HUDEP-2 (cell line): ENCODE measurements at regions not wholly inside any gene's neighbourhood (a gene's known extent, or its start where the extent isn't known, plus 50 kb on each side); places are given as distances from the start of the nearest gene placed in this dataset.

ENCODE experiments used
- DNase-seq, 76 experiments: peaks; one replicate each; lab custom pipeline; 2025; ENCODE audit not compliant: unreplicated experiment in 76 of 76; lab: John Stamatoyannopoulos, UW

DNA sequence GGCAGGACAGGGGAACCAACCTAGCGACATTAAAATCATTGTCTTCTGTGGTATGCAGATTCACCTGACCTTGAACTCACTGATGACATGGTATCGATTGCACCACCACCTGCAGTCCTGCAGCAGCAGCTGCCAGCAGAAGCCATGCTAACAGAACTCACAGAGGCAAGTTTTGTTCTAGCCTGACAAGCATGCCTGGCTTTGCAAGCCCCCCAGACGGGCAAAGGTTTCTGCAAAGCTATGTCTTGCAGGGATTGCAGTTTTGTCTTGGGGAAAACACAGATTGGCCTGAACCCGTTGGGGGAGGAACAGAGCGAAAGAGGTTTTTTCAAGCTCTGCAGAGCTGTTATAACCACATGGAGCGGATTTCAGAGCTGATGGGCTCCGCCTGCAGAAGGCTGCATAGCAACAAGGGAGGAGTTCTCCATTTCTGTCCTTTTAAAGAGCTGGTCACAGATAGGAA is 221.0 kb downstream of the HIPK3 start:
- no peak for DNase-seq

DNA sequence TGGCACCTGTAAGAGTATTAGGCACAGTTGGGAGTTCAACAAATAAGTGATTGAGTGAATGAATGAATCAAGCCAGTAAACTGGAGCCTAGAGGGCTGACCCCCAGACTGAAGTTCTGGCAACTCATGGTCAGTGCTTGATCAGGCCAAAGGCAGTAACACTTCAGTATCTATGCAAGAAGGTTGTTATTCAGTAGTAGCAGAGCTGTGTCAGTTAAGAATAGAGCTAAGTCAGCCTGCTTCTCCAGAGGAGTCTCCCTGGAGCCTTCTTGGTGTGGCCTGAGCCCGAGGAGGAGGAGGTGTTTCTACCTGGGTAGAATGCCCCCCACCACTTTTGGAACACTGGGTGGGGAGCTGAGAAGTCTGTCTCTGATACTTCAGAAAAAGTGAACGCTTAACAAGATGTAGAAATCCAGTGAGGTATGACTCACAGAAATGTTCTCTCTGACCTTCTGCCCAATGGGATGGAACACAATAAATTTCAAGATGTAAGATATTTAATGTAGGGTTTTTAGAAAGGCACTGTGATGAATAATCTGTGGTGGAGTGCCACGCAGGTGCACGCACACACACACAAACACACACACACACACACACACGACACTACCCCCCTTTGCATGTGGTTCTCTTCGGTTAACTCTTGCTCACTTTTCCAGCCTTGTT is 219.9 kb downstream of the HIPK3 start:
- no peak for DNase-seq

DNA sequence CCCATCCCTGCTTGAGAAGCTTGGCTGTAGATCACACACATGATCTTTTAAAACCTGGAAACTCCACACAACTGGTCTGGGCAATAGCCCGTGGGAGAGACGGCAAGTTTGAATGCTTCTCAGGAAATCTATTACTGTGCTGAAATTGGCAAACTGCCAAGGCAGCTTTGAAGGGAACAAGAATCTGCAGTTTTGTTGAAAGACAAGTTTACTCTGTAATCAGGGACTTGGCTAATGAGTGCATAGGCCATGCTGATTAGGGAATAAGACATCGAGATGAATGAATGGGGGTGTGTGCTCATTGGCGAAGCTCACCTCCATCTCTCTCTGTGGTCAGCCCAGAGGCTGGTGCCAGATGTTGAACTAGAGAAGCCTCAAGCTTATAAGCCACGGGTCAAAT is 218.8 kb downstream of the HIPK3 start:
- DNase-seq: no peak

DNA sequence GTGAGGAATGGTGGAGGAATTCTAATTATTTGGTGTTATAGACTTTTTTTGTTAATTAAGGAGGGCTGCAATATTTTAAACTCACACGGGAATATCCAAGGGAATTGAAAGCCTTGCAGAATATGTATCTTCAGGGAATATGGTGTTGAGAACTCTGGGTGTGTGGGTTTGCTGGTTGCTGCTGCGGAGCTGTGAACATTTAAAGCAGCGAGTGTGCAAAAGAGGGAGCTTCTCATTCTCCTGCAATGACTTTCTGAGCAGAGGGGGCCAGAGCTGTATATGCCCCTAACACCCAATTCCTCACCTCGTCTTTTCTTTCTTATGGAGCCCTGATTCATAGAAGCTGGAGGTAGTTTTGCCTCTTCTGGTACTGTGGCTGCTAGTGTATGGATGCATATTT is 217.7 kb downstream of the HIPK3 start:
- no peak for DNase-seq

DNA sequence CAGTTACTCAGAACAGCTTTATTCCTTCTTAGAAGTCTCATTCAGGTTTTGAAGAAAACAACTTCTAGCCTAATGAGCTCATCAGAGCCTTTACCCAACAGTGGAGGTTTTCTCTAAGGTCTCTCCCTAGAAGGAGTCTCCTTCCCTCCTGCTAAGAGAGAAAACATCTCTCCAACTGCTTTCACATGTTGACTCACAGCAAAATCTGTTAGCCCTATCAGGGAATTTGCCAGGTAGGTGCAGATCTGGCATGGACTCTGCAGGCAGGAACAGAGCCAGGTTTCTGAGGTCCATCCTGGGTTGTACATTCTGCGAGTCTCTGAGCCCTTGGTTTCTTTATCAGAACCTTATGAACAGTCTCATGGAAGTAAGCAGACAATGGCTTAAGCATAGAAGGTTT is 214.4 kb downstream of the HIPK3 start:
- DNase-seq: no peak

DNA sequence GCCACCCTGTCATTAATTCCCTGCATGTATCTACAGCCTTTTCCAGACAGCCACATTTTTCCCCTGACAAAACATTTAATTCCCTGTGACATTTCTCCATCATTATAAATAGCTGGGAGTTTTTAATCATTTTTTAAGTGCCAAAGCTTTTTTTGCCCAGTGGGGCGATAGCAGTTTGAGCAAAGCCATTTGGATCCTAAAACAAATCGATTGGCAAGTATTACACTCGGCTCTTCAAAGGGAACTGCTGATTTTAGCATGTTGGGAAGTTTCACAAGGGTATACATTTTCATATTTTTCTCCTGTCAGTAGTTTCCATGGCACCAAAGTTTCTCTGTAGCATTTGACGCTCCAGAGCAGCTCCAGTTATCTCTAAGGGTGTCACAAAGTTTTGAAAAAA is 210.8 kb downstream of the HIPK3 start:
- no peak for DNase-seq

DNA sequence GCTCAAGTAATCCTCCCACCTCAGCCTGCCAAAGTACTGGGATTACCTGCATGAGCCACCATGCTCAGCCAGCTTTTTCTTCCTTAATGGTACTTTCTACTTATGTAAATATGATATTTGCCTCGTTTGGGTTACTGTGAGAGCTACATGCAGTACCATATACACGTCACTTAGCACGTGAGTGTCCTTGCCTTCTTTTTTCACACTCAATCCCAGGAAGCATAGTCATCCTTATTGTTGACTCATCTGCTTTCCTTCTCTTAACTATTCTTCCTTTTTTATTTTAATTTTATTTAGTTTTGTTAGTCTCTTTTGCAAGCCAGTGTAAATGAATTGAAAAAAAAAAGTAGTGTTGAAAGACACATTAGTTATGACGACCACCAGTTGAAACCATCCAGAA is 205.9 kb downstream of the HIPK3 start:
- DNase-seq: no peak

DNA sequence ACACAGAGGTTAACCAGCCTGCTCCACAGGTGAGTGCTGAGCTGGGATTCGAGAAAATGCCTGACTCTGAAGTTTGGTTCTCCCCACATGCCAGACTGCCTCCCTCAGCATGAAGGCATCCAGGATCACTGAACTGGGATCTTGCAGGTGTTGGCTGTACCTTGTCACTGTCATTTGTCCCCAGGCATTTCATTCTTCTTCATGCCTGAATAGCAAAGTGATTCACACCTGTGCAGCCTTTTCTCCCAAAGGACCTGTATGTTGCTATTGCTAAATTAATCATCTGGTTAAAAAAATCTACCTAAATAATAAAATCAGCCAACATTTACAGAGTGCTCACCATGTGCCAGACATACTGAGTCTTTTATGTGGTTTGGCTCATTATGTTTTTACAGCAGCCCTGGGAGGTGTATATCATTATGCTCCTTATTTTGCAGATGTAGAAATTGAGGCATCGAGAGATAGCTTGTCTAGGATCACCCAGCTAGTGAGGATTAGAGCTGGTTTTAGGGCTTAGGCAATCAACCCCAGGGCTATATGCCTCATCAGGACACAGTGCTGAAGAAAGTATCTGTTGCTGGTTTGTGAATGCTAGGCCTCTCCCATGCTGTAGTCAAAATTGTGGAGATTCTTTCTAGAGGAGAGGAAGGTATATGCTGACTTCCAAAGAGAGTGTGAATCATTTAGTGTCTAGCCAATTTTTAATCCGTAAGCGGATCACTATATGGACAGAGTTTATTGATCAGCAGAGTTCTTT is 204.4 kb downstream of the HIPK3 start:
- DNase-seq: no peak

DNA sequence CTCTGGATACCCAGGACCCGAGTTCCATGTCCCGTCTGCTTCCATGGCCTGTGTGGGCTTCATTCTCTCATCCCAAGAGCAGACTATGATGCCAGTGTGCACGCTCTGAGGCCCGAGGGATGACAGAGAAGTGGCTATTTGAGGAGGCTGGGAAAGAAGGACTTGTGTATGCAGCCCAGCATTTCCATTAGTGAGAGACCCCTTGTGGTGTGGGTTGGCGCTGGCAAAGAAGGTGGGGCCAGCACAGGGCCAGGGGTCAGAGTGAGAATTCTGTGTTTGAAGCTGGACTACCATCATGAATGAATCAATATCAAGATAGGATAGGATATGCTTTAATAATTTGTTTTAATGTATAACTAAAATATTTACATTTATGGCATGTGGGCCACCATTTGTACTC is 200.8 kb downstream of the HIPK3 start:
- DNase-seq: no peak

DNA sequence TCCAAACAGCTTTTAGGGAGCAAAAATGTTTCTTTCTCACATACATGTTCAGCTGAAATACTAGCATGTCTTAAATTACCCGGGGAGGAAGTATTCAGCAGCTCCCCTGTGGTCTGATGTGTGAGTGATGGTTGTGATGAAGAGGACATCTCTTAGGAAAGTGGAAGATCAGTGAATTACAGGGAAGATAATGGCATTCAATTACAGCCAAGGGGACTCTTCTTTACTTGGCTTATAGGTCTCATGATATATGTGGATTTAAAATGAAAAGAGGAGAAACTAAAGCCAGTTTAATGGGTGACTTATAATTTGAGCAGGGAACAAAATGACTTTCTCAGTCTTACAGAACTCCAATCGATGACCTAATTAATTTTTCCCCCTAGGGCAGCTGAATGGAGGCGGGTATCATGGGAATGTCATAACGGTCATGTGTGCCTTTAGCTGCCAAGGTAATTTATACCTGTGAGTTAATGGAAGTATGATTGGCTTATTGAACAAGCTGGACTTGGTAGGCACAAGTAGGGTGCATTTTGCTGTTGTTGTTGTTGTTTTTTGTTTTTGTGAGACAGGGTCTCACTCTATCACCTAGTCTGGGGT is 198.8 kb downstream of the HIPK3 start:
- DNase-seq: no peak

DNA sequence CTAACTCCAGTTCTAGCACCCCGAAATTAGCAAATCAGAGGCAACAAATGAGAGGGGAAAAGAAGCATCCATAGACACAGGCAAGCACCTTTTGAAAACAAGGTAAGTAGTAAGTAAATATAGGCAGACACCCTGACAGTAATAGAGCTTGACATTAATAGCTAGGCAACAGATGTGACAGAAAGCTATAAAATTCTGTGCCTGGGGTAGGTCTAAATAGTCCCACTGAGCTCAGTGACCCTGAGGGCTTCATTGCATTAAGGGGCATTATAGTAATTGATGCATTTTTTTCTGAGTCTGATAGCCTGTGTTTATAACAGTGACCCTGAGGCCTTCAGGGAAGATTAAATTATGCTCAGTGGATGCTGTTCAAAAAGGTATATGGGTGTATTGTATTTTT is 197.1 kb downstream of the HIPK3 start:
- no peak for DNase-seq

DNA sequence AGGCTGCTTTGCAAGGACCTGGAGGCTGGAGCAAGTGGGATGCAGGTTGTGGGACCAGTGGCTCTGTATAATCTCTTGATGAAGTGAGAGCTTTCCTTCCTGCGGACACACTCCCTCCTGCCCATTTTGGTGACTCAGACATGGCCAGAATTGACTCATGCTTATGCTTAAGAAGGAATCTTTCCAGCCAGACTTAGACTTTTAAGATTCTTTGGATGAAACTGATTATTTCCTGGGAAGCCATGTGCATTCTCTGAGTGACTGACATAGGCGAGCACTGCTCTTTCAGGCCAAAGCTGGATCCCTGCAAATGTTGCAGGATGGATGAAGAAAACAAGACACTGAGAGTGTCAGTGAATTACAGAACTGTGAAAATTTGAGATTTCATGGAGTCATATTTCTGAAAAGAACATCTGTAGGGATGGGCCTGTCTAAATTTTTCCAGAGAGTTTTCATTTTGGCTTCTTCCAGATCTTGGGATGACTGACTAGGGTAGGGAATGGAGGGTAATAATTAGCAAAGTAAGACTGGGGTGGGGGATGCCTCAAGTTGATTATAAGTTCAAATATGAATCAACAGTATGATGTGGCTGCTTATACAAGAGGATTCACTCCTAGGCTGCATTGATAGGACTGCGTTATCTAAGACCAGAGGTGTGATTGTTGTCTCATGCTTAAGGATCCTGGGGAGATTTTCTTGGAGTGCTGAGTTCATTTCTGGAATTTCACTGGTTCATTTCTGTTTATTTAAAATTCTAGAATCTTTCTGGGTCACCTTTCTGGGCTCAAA is 195.8 kb downstream of the HIPK3 start:
- no peak for DNase-seq

DNA sequence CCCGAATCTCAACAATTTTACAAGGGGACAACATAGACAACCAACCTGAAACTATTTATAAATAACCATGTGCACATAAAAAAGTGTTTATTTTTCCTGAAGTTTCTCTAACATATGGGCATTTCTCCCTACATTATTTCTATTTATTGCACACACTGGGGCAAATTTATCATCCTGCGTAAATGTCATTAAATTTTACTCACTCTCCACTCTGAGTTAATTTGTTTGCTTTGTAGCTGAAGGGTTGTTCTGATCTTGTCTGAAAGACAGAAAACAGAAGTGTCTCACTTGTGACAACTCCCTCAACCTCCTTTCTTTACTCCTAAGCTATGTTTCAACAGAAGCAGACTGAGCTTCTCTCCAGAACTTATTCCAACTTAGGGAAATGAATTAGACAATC is 194.2 kb downstream of the HIPK3 start:
- no peak for DNase-seq

DNA sequence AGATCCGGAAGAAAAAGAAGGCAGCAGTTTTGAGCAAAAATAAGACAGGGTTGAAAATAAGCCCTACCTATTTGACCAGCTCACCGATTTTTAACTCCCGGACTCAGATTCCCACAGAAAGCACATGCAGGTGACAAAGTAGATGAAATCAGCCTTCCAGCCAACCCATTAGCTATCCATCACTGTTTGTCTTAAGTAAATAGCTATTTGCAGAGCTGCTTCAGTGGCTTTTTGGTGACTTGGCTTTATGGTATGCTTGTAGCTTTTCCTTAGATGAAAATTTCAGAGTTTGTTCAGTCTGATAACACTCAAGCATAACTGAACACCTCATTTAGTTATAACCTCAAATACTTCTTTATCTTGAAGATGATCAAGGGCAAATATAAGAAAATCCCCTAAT is 192.6 kb downstream of the HIPK3 start:
- no peak for DNase-seq

DNA sequence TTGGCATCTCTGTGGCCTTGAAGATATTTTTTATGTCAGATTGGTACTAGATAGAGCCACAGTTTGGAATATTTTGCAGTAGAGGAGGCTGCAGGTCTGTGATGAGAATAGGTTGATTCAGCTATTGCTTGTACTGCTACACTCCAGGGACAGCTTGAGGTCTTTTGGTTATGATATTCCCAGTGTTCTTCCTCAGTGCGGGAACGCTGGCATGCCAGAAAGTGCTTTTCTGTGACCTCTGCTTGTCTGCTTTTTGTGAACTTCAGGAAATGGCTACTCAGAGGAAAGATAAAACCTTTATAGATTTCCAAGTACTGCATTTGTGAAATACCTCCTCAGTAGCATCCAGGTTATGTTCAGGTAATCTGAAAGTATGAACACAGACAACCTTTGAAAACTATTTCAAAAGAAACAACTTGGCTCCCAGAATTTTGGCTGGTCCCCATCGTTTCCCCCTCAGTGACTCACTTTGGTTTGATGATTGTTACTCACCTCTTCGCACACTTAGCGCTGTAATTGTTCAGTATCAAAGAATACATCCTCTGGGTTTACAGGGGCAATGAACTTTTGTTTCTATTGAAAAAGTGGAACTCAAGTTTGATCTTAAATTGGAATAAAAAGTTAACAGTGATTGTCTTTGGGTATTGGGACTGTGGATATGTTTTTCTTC is 191.4 kb downstream of the HIPK3 start:
- DNase-seq: no peak

DNA sequence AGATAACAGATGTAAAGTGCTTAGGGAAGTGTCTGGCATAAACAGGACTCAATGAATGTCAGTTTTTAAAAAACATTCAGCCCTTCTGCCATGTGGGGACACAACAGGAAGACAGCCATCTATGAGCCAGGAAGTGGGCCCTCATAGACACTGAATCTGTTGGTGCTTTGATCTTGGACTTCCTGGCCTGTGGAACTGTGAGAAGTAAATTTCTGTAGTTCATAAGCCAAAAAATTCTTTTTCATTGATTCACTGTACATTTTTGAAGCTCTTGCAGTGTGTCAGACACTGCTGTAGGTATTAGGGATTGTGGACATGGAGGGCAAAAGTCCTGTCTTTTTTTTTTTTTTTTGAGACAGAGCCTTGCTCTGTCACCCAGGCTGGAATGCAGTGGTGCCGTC is 188.6 kb downstream of the HIPK3 start:
- DNase-seq: no peak

DNA sequence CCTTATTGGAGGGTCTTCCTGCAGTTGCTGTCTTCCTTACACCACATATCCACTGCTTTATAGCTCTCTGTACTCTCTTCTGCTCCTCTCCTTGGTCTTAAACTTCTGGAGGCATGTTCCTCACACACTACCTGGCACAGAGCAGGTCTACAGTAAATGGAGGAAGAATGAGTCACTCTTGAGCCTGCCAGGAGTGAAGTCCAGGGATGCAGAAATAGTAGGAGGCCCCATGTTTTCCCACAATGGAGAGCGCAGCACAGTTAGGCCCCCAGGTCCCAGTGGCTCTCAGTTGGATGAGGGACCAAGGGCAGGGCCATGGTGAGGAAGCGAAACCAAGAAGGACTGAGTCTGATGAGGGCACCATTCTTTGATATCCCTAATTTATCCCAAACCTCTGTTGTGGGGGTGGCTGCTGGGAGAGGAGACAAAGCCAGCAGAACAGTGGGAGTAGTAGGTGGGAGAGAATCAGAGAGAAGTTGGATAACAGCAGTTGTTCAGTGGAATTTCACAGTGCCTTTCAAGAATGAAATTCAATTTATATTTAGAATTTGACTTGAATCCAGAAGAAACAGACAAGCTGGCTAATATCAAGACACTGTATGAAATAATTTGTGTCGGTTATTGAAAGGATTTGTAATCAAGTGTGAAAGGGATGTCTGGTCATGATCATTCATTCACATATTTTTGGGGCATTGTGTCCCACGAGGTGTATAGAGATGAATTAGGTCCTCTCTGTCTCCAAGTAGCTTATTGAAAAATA is 187.8 kb downstream of the HIPK3 start:
- no peak for DNase-seq

DNA sequence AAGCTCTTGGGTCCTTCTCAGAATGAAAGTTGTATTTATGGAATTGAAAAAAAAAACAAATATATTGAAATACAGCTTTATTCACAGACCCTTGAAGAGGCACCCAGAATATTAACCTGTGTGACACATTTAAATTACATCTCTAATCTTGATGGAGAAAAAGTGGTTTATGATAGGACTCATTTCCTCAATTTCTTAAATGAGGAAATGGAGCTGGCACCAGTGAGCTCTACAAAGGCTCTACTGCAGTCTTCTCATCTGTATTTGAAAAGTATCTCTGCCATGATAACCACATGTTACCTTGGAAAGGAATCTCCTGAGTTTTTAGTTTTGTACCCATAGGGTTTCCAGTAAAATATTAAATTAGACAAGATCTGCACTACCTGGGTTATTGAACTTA is 186.5 kb downstream of the HIPK3 start:
- DNase-seq: no peak

DNA sequence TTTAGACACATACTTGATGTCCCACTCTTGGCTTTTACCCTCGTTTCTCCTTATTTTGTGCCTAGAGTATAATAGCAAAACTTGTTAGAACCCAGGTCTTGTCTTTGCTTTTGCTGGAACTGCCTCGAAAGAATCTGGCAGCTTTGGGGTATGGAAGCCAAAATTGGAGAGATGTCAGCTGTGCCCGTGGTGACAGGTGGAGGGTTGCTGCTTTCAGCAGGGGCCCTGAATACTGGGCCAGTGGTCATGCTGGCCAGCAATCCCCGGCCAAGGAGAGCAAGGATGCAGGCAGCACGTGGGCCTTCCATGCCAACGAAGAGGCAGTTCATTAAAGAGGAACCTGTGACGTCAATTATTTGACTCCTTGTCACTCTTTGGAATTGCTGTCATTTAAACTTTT is 181.1 kb downstream of the HIPK3 start:
- no peak for DNase-seq

DNA sequence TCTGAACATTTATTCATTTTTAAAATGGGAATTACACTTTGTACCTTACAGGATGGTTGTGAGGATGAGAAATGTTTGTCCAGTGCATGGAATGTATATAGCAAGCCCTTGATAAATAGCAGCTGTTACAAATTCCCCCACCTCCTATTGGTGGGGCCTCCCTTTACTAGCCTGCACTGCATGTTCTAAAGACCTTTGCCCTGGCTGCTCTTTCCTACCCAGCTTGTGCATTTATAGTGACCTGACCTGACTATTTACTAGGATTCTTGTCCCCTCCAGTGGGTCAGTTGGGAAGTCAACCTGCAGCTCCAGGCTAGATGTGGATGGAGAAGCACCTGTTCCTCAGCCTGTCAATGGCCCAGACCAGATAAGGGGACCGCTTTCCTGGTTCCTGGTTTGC is 180.3 kb downstream of the HIPK3 start:
- DNase-seq: no peak
